ENCODE measurements at regions not wholly inside any gene's neighbourhood (a gene's known extent, or its start where the extent isn't known, plus 50 kb on each side); places are given as distances from the start of the nearest gene placed in this dataset.

DNA sequence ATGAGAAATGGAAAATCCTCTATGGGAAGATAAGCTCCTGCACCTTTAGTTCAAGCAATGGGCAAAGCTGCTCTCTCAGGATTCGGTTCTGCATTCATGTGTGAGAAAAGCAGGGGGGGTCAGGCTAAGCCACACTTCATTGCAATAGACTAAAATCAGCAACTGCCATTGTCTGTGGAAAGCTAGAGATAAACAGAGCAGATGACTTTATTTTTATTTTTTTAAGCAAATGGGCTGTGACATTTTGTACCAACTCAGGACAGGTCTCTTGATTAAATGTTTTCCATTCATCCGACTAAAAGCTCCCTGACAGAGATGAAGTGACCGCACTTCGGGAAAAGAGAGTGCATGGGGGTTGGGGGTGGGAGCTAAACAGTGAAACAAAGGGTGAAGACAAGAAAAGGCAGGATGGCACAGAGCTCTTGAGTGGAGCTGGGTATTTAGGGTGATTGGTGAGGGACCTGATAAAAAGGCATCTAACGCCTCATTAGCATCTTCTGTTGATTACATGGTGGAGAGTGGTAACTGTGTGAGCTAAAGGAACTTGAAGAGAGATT lies 987.4 kb downstream of the TUSC7 start:
- no peak for DNase-seq
- POLR2A ChIA-PET, result no interaction called here
- Mint-ChIP-seq H3K27ac (peak overlapping the region in 1 of 10 donors; percentile 46), H3K4me1 (no peaks in the 10 kb centered on the region), H3K27me3 (peaks cover 0 to 4% (median 0%) of the 10 kb centered on the region in 5 donors), H3K4me3 (no peak overlapping the region), H3K9me3 (peaks cover 0 to 29% (median 4%) of the 10 kb centered on the region in 9 donors), H3K36me3 (no peaks in the 10 kb centered on the region)
- ATAC-seq, result no peak

DNA sequence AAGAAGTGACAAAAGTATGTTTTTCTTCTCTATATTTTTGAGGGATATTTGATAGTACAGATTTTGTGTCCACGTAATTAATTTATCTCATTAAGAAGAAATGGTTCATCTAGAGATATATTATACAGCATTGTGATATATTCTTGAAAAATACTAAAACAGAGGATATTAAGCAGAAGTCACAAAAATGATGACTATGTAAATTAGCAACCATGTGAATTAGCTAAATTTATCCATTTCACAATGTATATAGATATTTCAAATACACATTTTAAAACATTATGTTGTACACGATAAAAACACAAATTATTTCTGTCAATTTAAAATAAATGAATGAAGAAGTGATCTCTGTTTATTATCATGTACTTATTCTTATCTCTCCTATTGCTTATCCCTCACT lies 989.5 kb downstream of the TUSC7 start:
- POLR2A ChIA-PET, result no interaction called here
- no peak for DNase-seq
- peaks cover 0 to 4% (median 0%) of the 10 kb centered on the region in 5 donors for H3K27me3 Mint-ChIP-seq
- H3K4me3 Mint-ChIP-seq, result no peak overlapping the region
- H3K4me1 Mint-ChIP-seq, result no peaks in the 10 kb centered on the region
- no peak for ATAC-seq
- peaks cover 0 to 37% (median 3%) of the 10 kb centered on the region in 9 donors for H3K9me3 Mint-ChIP-seq
- H3K27ac Mint-ChIP-seq, result no peak overlapping the region
- no peaks in the 10 kb centered on the region for H3K36me3 Mint-ChIP-seq

DNA sequence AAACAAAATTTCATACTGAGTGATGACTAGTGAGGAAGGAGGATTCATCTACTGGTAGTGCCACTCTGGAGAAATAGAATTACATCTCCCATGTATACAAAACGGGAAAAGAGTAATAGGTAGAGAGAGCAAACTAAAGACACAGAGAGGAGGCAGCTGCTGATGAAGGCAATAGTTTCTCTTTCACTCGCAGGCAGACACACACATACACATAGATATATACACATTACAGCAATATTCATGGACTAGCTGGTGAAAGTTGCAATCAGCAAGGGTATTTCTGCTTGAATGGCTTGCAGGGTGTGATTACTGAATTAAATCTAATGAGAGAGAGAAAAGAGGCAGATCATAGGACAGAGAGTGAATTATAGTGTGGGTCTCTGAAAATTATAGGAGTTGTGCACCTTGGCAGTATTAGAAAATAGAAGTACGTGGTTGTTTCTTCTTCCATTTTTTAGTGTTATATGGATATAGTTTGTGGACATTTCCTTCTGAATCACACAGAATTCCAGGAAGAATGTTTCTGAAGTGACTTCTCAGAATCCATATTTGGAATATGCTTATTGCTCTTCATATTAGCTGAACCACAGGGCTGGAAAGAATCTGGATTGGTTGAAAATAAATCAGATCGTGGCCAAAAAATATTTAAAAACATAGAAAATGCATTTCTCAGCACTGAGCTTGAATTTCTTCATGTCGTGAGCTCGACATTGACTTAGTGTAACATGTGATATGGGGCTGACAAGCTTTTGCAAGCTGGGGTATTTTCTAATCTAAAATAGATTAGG lies 991.2 kb downstream of the TUSC7 start:
- Mint-ChIP-seq H3K4me1 (no peaks in the 10 kb centered on the region), H3K27me3 (no peaks in the 10 kb centered on the region), H3K27ac (no peak overlapping the region), H3K36me3 (no peaks in the 10 kb centered on the region), H3K9me3 (peaks cover 0 to 30% (median 0%) of the 10 kb centered on the region in 9 donors), H3K4me3 (no peak overlapping the region)
- DNase-seq (no peak), ATAC-seq (no peak)
- POLR2A ChIA-PET, result no interaction called here

DNA sequence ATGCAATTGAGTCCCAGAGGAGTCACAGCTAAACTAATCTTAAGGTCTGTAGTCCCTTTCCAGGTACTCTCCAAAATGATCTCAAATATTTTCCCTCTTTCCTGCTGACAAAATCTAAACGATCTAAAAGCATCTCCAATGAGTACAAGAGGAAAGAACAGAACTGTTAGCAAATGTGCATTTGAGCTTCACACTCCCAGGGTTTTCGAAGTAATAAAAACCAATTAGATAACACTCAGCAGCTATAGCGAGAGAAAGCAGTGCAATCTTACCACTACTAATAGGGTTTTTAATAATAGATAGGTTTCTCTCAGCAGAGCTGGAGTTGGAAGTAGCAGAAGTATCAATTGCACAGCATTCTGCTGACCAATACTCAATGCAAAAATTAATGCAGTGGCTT lies 995.4 kb downstream of the TUSC7 start:
- Mint-ChIP-seq H3K36me3 (peaks cover 0 to under 1% (median 0%) of the 10 kb centered on the region in 3 donors), H3K27me3 (no peaks in the 10 kb centered on the region), H3K9me3 (peaks cover 0 to 28% (median 0%) of the 10 kb centered on the region in 9 donors), H3K4me3 (no peak overlapping the region), H3K27ac (no peak overlapping the region), H3K4me1 (no peaks in the 10 kb centered on the region)
- no peak for ATAC-seq
- DNase-seq, result no peak
- POLR2A ChIA-PET, result no interaction called here

DNA sequence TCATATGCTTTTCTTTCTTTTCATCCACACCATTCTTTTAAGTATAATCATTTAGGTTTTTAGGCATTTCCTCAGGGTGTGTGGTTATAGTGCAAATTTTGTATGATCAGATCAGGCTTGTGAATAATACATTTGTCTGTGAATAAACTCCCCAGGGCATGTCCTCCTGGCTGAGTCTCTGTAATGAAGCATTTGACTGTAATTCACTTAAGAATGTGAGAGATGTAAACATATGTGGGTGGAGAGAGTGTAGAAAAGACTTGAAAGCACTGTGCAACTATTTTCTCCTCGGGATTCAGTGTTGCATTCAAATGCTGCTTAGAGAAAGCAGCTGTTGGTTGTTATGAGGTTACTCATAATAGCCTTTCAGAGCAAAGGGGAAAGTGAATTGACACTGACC lies 996.5 kb downstream of the TUSC7 start:
- ATAC-seq (no peak), DNase-seq (no peak)
- POLR2A ChIA-PET, result no interaction called here
- H3K36me3 Mint-ChIP-seq, result peaks cover 0 to 3% (median 0%) of the 10 kb centered on the region in 3 donors
- no peak overlapping the region for H3K4me3 Mint-ChIP-seq
- H3K27ac Mint-ChIP-seq, result no peak overlapping the region
- H3K4me1 Mint-ChIP-seq, result no peaks in the 10 kb centered on the region
- no peaks in the 10 kb centered on the region for H3K27me3 Mint-ChIP-seq
- peaks cover 0 to 17% (median 0%) of the 10 kb centered on the region in 9 donors for H3K9me3 Mint-ChIP-seq

DNA sequence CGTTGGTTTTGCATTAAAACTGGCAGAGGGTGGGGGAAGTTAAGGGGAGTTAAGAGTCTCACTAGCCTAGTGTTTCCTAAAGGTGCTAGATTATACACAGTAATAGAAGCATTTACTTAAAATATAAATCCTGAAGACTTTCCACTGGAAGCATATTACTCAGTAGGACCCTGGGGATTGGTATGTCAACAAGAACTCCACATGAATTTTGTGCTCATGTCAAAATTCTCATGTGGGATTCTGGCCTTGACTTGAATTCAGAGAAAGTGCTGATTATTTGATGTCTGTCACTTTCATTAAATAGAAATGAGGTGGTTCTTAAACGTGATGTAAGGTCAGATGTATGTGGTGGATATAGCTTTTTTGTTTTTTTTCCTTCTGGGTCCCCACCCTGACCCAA lies 997.2 kb downstream of the TUSC7 start:
- ATAC-seq (no peak), DNase-seq (no peak)
- no peaks in the 10 kb centered on the region for H3K4me1 Mint-ChIP-seq
- POLR2A ChIA-PET, result no interaction called here
- peaks cover 0 to 3% (median 0%) of the 10 kb centered on the region in 3 donors for H3K36me3 Mint-ChIP-seq
- H3K27me3 Mint-ChIP-seq, result no peaks in the 10 kb centered on the region
- H3K9me3 Mint-ChIP-seq, result peaks cover 0 to 17% (median 0%) of the 10 kb centered on the region in 9 donors
- no peak overlapping the region for H3K27ac Mint-ChIP-seq
- H3K4me3 Mint-ChIP-seq, result no peak overlapping the region

DNA sequence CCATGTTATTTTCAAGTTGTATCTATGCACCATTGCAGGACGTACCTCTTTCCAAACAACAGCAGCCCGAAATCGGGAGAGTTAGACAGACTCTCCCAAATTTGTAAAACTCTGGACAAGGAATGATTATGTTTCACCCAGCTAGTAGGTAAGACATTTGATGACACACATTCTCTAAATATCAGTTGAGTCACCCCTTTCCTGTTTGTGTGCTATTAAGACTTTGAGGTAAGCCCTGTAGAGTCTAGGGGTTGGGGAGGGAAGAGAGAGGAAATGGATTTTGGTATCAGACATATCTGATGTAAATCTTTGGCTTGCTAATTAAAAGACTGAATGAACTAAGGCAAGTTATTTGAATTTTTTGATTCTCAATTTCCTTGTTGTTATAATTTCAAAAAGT lies 999.0 kb downstream of the TUSC7 start:
- Mint-ChIP-seq H3K9me3 (peaks cover 0 to 10% (median 0%) of the 10 kb centered on the region in 9 donors), H3K36me3 (peaks cover 0 to 3% (median 0%) of the 10 kb centered on the region in 3 donors), H3K4me1 (no peaks in the 10 kb centered on the region), H3K27ac (no peak overlapping the region), H3K4me3 (no peak overlapping the region), H3K27me3 (no peaks in the 10 kb centered on the region)
- POLR2A ChIA-PET, result no interaction called here
- ATAC-seq (no peak), DNase-seq (no peak)

DNA sequence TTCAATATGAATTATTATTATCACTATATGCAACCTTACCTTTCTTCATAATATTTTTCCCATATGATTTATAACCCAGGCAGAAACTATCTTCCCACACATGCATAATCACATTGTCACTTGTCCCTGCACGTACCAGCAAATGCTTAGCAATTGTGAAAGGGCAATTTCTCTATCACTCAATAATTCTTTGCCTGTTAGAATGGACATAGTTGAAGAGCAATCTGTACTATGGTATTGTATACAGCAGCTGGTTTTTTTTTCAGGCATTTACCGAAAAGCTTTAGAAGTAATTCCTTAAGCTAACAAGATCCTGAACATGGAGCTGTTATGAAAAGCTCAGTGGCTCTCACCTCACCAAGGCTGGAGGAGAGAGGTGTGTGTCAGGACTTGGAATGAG lies 999.5 kb downstream of the TUSC7 start:
- no peak overlapping the region for H3K4me3 Mint-ChIP-seq
- no peak for ATAC-seq
- H3K9me3 Mint-ChIP-seq, result peaks cover 0 to 5% (median 0%) of the 10 kb centered on the region in 9 donors
- POLR2A ChIA-PET, result no interaction called here
- no peaks in the 10 kb centered on the region for H3K27me3 Mint-ChIP-seq
- H3K4me1 Mint-ChIP-seq, result no peaks in the 10 kb centered on the region
- no peak overlapping the region for H3K27ac Mint-ChIP-seq
- DNase-seq, result no peak
- peaks cover 0 to 3% (median 0%) of the 10 kb centered on the region in 3 donors for H3K36me3 Mint-ChIP-seq

DNA sequence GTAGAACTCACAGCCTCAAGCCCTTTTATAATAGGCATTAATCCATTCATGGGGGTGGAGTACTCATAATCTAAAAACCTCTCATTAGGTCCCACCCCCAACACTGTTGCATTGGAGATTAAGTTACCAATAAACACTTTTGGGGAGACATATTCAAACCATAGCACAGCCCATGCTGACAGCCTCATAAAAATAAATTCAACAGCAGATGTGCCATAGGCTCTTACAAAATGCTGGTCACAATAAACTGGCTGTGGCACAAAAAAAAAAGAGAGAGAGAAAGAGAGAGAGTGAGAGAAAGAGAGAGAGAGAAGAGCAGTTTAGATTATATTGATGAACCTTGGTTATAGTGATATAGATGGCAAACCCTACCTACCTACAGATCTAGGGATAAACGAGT lies 1000.9 kb downstream of the TUSC7 start:
- Mint-ChIP-seq H3K27ac (no peak overlapping the region), H3K4me1 (no peaks in the 10 kb centered on the region), H3K4me3 (no peak overlapping the region), H3K36me3 (peaks cover 0 to 3% (median 0%) of the 10 kb centered on the region in 3 donors), H3K27me3 (no peaks in the 10 kb centered on the region), H3K9me3 (peaks cover 0 to 4% (median 0%) of the 10 kb centered on the region in 9 donors)
- POLR2A ChIA-PET, result no interaction called here
- DNase-seq (no peak), ATAC-seq (no peak)

DNA sequence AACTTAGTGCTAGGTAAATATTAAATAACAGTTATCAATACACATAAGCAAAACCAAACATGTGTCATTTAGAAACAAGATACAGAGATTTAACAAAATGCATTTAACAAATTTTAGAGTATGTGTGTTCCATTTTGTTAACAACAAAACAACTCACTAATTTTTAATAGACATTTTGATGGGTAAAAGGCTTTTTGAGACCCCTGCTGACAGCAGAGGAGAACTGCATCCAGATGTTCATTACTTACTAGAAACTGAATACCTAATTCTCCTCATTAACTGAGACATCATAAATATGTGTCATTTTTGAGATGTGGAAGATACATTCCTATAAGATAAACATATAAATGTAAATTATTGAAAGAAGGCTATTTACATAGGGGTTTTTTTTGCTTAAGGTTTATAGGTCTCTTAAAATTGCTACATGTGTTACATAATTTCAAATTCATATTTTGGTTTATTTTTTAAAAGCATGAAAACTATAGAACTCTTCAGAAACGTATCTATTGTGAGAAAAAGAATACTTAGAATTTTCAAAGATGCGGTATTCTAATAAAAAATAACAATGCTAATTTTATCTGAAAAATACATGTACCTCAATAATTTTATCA lies 1009.8 kb downstream of the TUSC7 start:
- no peaks in the 10 kb centered on the region for H3K27me3 Mint-ChIP-seq
- DNase-seq (no peak), ATAC-seq (no peak)
- H3K9me3 Mint-ChIP-seq, result peaks cover 0 to 26% (median 0%) of the 10 kb centered on the region in 9 donors
- no peak overlapping the region for H3K27ac Mint-ChIP-seq
- H3K4me1 Mint-ChIP-seq, result no peaks in the 10 kb centered on the region
- POLR2A ChIA-PET, result no interaction called here
- H3K4me3 Mint-ChIP-seq, result no peak overlapping the region
- no peaks in the 10 kb centered on the region for H3K36me3 Mint-ChIP-seq

DNA sequence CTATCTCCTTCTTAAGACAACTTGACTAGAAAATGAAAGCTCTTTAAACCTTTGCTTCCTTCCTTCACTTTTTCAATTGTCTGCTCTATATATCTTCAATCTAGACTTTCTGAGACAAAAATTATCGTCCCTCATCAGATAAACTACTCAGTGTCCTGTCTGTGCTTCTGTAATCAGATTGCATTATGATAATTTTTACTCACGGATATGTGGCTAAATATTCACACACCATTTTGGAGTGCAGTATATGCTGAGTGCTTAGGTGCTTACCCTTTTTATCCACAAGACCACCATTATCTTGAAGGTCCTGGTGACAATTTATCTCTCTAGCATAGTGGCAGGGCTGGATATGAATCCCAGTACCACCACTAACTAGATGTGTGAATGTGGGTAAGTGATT lies 1012.3 kb downstream of the TUSC7 start:
- ATAC-seq, result no peak
- peaks cover 0 to 10% (median 0%) of the 10 kb centered on the region in 9 donors for H3K9me3 Mint-ChIP-seq
- no peaks in the 10 kb centered on the region for H3K36me3 Mint-ChIP-seq
- no peak overlapping the region for H3K4me3 Mint-ChIP-seq
- POLR2A ChIA-PET, result no interaction called here
- H3K27me3 Mint-ChIP-seq, result no peaks in the 10 kb centered on the region
- DNase-seq, result no peak
- H3K27ac Mint-ChIP-seq, result no peak overlapping the region
- H3K4me1 Mint-ChIP-seq, result no peaks in the 10 kb centered on the region

DNA sequence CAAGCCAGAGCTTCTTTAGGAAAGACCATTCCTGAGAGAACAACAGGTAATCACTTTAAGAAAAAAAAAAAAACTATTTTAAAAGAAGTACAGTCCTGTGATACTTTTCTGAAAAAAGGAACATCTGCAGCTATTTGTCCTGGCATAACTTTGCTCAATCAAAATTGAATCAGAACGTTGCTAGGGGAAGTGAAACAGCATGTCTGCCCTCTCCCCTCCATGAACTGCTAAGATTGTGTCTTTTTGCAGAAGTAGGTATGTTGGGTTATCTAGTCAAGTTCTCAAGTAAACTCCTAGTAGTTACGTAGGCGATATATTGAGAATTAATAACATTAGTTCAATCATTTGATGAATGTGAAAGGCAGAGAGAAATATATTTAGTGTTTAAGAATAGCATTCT lies 1013.3 kb downstream of the TUSC7 start:
- Mint-ChIP-seq H3K4me1 (no peaks in the 10 kb centered on the region), H3K36me3 (no peaks in the 10 kb centered on the region), H3K4me3 (no peak overlapping the region), H3K27me3 (no peaks in the 10 kb centered on the region), H3K9me3 (peaks cover 0 to 10% (median 0%) of the 10 kb centered on the region in 9 donors), H3K27ac (no peak overlapping the region)
- ATAC-seq, result no peak
- no peak for DNase-seq
- POLR2A ChIA-PET, result no interaction called here

DNA sequence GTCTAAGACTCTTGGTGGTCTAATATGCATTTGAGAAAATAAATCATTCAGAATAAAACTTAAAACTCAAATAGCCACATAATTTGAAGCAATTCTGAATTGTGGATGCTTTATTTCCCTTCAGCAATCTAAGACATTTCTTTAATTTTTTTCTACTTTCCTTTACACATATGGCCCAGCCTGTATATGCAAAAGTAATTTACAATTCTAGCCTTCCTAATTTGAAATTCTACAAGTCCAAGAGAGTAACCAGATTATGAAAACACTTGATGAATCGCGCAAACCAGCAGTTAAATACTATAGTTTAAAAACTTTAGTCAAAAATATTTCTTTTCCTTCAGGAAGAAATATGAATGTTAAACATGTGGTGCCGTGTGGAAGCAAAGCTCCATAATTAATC lies 1014.2 kb downstream of the TUSC7 start:
- H3K9me3 Mint-ChIP-seq, result peaks cover 0 to 10% (median 0%) of the 10 kb centered on the region in 9 donors
- no peaks in the 10 kb centered on the region for H3K4me1 Mint-ChIP-seq
- POLR2A ChIA-PET, result no interaction called here
- H3K36me3 Mint-ChIP-seq, result no peaks in the 10 kb centered on the region
- no peaks in the 10 kb centered on the region for H3K27me3 Mint-ChIP-seq
- ATAC-seq (no peak), DNase-seq (no peak)
- no peak overlapping the region for H3K4me3 Mint-ChIP-seq
- no peak overlapping the region for H3K27ac Mint-ChIP-seq
